KMS-11 (cell line): ENCODE measurements at regions not wholly inside any gene's neighbourhood (a gene's known extent, or its start where the extent isn't known, plus 50 kb on each side); places are given as distances from the start of the nearest gene placed in this dataset.

Experiments used
- H2AFZ ChIP-seq: fragments of 200-600 bp; sonication (generic); 2 replicates; pipeline ENCODE4 v1.6.1; 2016; ENCODE audit warnings: antibody characterized with exemption, mixed run types, low read depth
- H3K27ac ChIP-seq: fragments of 200-600 bp; sonication (generic); 2 replicates; pipeline ENCODE4 v1.6.1; 2016; ENCODE audit warnings: mild to moderate bottlenecking, mixed run types
- H3K27me3 ChIP-seq: fragments of 200-600 bp; sonication (generic); 2 replicates; pipeline ENCODE4 v1.6.1; 2017; ENCODE audit warnings: mild to moderate bottlenecking, low read depth, mixed run types, moderate library complexity; ENCODE audit not compliant: insufficient read depth
- H3K36me3 ChIP-seq: fragments of 200-600 bp; sonication (generic); 2 replicates; pipeline ENCODE4 v1.6.1; 2017; ENCODE audit warnings: mild to moderate bottlenecking, mixed run types; ENCODE audit not compliant: insufficient read depth
- H3K4me1 ChIP-seq: fragments of 200-600 bp; sonication (generic); 2 replicates; pipeline ENCODE4 v1.6.1; 2016; ENCODE audit warnings: mild to moderate bottlenecking, low read depth, mixed run types; ENCODE audit not compliant: poor library complexity, severe bottlenecking
- H3K4me2 ChIP-seq: fragments of 200-600 bp; sonication (generic); 2 replicates; pipeline ENCODE4 v1.7.0; 2016; ENCODE audit warnings: mild to moderate bottlenecking, mixed run types
- H3K4me3 ChIP-seq: fragments of 200-600 bp; sonication (generic); IDR thresholded peaks from 2 replicates; pipeline ENCODE4 v1.6.1; 2017; ENCODE audit warnings: low read depth, low read length, mixed read lengths; ENCODE audit not compliant: insufficient read depth
- H3K79me2 ChIP-seq: fragments of 200-600 bp; sonication (generic); 2 replicates; pipeline ENCODE4 v1.6.1; 2016; ENCODE audit warnings: low read depth, mixed run types; ENCODE audit not compliant: insufficient read depth
- H3K9ac ChIP-seq: fragments of 200-600 bp; sonication (generic); 2 replicates; pipeline ENCODE4 v1.6.1; 2016; ENCODE audit warnings: mild to moderate bottlenecking, mixed run types
- H4K20me1 ChIP-seq: fragments of 200-600 bp; sonication (generic); 2 replicates; pipeline ENCODE4 v1.6.1; 2016; ENCODE audit warnings: mild to moderate bottlenecking, mixed run types; ENCODE audit not compliant: insufficient read depth
- TF ChIP-seq, protein P1 (sequence below): fragments of 200-600 bp; sonication (generic); conservative IDR thresholded peaks from 2 replicates; pipeline ENCODE4 v1.6.1; 2017; ENCODE audit warnings: low read depth, mild to moderate bottlenecking, antibody characterized with exemption, low read length, moderate library complexity, mixed read lengths

DNA sequence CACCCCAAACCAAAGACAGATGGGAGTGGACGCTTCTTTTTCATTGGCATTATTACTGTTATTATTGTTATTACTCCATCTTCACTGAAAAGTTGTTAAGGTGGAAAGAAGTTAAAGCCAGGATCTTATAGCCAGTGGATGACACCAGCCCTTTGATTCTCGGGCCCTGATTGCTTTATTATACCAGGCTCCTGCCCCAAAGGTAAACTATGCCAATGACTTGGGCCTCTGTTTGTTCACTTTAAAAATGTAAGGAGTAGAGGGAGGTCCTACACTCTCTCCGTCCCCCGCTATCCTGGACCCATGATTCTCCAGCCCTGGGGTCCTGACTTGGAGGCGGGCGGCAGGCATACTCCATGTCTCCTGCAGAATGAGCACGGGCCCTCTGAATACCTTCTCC, 106.8 kb downstream of the TOMM20 start:
- Histone ChIP-seq H3K79me2 (no peaks in the 10 kb centered on the region), H3K27me3 (no peaks in the 10 kb centered on the region), H3K4me2 (no peak overlapping the region), H4K20me1 (no peaks in the 10 kb centered on the region), H3K4me3 (no peak overlapping the region), H2AFZ (no peak overlapping the region), H3K9ac (no peak overlapping the region), H3K27ac (no peak overlapping the region), H3K36me3 (no peaks in the 10 kb centered on the region), H3K4me1 (no peaks in the 10 kb centered on the region)
- TF ChIP-seq, protein P1, sequence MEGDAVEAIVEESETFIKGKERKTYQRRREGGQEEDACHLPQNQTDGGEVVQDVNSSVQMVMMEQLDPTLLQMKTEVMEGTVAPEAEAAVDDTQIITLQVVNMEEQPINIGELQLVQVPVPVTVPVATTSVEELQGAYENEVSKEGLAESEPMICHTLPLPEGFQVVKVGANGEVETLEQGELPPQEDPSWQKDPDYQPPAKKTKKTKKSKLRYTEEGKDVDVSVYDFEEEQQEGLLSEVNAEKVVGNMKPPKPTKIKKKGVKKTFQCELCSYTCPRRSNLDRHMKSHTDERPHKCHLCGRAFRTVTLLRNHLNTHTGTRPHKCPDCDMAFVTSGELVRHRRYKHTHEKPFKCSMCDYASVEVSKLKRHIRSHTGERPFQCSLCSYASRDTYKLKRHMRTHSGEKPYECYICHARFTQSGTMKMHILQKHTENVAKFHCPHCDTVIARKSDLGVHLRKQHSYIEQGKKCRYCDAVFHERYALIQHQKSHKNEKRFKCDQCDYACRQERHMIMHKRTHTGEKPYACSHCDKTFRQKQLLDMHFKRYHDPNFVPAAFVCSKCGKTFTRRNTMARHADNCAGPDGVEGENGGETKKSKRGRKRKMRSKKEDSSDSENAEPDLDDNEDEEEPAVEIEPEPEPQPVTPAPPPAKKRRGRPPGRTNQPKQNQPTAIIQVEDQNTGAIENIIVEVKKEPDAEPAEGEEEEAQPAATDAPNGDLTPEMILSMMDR, result no peak

DNA sequence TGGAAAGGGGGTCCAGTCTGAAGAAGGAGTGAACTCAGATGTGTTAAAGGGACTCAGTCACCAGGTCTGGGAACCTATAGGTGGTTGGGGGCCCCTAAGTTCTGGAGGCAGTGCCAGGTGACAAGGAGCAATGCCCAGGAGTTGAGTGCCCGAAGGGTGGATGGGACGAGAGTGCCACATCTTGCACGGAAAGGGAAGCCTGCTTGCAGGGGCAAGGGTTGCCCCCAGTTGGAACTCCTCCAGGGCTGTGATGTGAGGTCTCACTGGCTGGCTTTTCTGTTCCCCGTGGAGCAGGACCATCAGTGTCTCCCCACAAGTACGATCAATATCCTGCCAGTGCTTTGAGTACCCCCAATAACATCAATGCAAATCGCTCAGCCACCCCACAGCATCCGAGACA, 107.3 kb downstream of the TOMM20 start:
- Histone ChIP-seq H3K4me3 (no peak overlapping the region), H4K20me1 (no peaks in the 10 kb centered on the region), H3K27me3 (no peaks in the 10 kb centered on the region), H3K27ac (no peak overlapping the region), H3K4me2 (no peak overlapping the region), H3K79me2 (no peaks in the 10 kb centered on the region), H3K36me3 (no peaks in the 10 kb centered on the region), H3K4me1 (no peaks in the 10 kb centered on the region), H2AFZ (no peak overlapping the region), H3K9ac (no peak overlapping the region)
- TF ChIP-seq, protein P1, result no peak

DNA sequence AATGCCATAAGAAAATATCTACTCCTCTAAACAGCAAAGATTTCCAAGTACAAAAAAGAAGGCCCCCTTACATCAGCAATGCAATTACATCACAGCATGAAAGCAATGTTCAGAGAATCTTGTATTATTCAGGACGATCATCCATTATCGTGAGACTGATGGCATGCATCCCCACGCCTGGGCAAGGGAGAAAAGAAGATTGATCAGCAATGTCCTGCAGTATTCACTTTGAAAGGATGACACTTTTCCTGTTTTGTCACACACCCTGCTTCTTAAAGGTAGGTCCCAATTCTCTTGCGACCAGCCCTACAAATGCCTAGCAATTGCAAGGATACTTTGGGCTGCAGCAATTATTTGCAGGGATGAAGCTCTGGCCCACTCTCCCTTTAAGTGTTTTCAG, 108.7 kb downstream of the TOMM20 start:
- no peak overlapping the region for H2AFZ ChIP-seq
- no peaks in the 10 kb centered on the region for H3K27me3 ChIP-seq
- TF ChIP-seq, protein P1, result no peak
- no peaks in the 10 kb centered on the region for H4K20me1 ChIP-seq
- no peak overlapping the region for H3K4me3 ChIP-seq
- no peak overlapping the region for H3K4me2 ChIP-seq
- peaks cover 11% of the 10 kb centered on the region for H3K4me1 ChIP-seq
- no peaks in the 10 kb centered on the region for H3K36me3 ChIP-seq
- no peak overlapping the region for H3K27ac ChIP-seq
- H3K9ac ChIP-seq, result no peak overlapping the region
- no peaks in the 10 kb centered on the region for H3K79me2 ChIP-seq

DNA sequence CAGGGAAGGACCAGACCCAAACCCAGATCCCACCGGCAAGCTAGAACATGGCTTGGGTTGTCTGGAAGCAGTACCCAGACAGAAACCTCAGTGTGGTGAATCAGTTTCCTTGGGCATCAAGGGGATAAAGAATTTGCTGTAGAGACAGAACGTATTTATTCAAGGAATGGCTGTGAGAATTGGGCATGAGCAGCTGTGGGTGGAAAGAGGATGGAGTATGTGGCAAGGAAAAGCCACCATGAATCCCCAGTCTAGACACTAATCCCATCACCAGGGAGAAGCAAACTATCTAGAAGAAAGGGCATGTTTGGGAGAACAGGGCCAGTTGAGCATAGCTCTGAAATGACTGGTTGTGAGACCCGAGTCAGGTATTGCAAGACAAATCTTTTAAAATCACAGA, 109.2 kb downstream of the TOMM20 start:
- no peak overlapping the region for H3K27ac ChIP-seq

More for the DNA sequence above, 109.2 kb downstream of the TOMM20 start:
- Histone ChIP-seq H3K4me2 (no peak overlapping the region), H3K4me3 (no peak overlapping the region), H3K4me1 (peaks cover 13% of the 10 kb centered on the region), H4K20me1 (no peaks in the 10 kb centered on the region), H3K79me2 (no peaks in the 10 kb centered on the region), H3K9ac (no peak overlapping the region), H2AFZ (no peak overlapping the region), H3K36me3 (no peaks in the 10 kb centered on the region), H3K27me3 (no peaks in the 10 kb centered on the region)
- TF ChIP-seq, protein P1, result no peak
